ENCODE measurements at regions not wholly inside any gene's neighbourhood (a gene's known extent, or its start where the extent isn't known, plus 50 kb on each side); places are given as distances from the start of the nearest gene placed in this dataset.

GRCh38 chr3:46105306-46105919, 78.1 kb upstream of the XCR1 start:
- Histone ChIP-seq H3K56ac (ENCODE audit: low read length) (no peak overlapping the region), H3K79me2 (ENCODE audit: control insufficient read depth, insufficient read depth, low read length) (no peaks in the 10 kb centered on the region), H3K27ac (ENCODE audit: low read depth, low read length) (no peak overlapping the region), H3K9ac (ENCODE audit: low read length) (no peak overlapping the region), H3K18ac (ENCODE audit: low read length) (no peak overlapping the region), H3K36me3 (ENCODE audit: control insufficient read depth, insufficient read depth, low read length) (no peaks in the 10 kb centered on the region), H2BK5ac (ENCODE audit: low read length) (no peak overlapping the region), H3K79me1 (ENCODE audit: low read length) (no peaks in the 10 kb centered on the region), H2BK120ac (ENCODE audit: low read depth, low read length) (no peak overlapping the region), H3K27me3 (ENCODE audit: insufficient read depth, low read length, poor library complexity) (no peaks in the 10 kb centered on the region), H2BK15ac (replicated peaks; ENCODE audit: low read depth) (no peak overlapping the region), H3K4me3 (ENCODE audit: low read length) (no peak overlapping the region), H4K8ac (ENCODE audit: low read depth, low read length) (no peak overlapping the region), H3K23ac (ENCODE audit: low read length) (no peak overlapping the region), H3K4me2 (ENCODE audit: low read length) (no peak overlapping the region), H3K4ac (ENCODE audit: low read depth, low read length) (no peak overlapping the region), H4K5ac (ENCODE audit: low read length) (no peak overlapping the region), H2AK5ac (ENCODE audit: low read length) (no peak overlapping the region), H3K4me1 (ENCODE audit: control insufficient read depth, low read depth, low read length) (no peaks in the 10 kb centered on the region)
- WGBS (ENCODE audit: extremely low coverage, insufficient coverage, low lambda C conversion rate), result 100% methylated on average over 3 of the region's 4 CpGs
- no peak for DNase-seq

- H2AK5ac ChIP-seq (ENCODE audit: low read length), result no peak overlapping the region
Observed at GRCh38 chr3:46104706-46105105, 77.4 kb upstream of the XCR1 start.

GRCh38 chr3:46102780-46103130, 75.5 kb upstream of the XCR1 start:
- Histone ChIP-seq H3K4me1 (ENCODE audit: control insufficient read depth, low read depth, low read length) (no peaks in the 10 kb centered on the region), H3K9ac (ENCODE audit: low read length) (no peak overlapping the region), H3K36me3 (ENCODE audit: control insufficient read depth, insufficient read depth, low read length) (no peaks in the 10 kb centered on the region), H3K79me2 (ENCODE audit: control insufficient read depth, insufficient read depth, low read length) (no peaks in the 10 kb centered on the region), H3K4me3 (ENCODE audit: low read length) (no peak overlapping the region), H3K27ac (ENCODE audit: low read depth, low read length) (no peak overlapping the region), H3K79me1 (ENCODE audit: low read length) (no peaks in the 10 kb centered on the region), H3K23ac (ENCODE audit: low read length) (no peak overlapping the region), H2AK5ac (ENCODE audit: low read length) (no peak overlapping the region), H4K8ac (ENCODE audit: low read depth, low read length) (no peak overlapping the region), H3K27me3 (ENCODE audit: insufficient read depth, low read length, poor library complexity) (no peaks in the 10 kb centered on the region), H3K56ac (ENCODE audit: low read length) (no peak overlapping the region), H3K18ac (ENCODE audit: low read length) (no peak overlapping the region), H2BK15ac (replicated peaks; ENCODE audit: low read depth) (no peak overlapping the region), H3K4me2 (ENCODE audit: low read length) (no peak overlapping the region), H2BK5ac (ENCODE audit: low read length) (no peak overlapping the region), H4K5ac (ENCODE audit: low read length) (no peak overlapping the region), H2BK120ac (ENCODE audit: low read depth, low read length) (no peak overlapping the region), H3K4ac (ENCODE audit: low read depth, low read length) (no peak overlapping the region)
- DNase-seq, result no peak

More at GRCh38 chr3:46104706-46105105, 77.4 kb upstream of the XCR1 start:
- Histone ChIP-seq H3K9ac (ENCODE audit: low read length) (no peak overlapping the region), H3K36me3 (ENCODE audit: control insufficient read depth, insufficient read depth, low read length) (no peaks in the 10 kb centered on the region), H3K4ac (ENCODE audit: low read depth, low read length) (no peak overlapping the region), H3K56ac (ENCODE audit: low read length) (no peak overlapping the region), H3K27me3 (ENCODE audit: insufficient read depth, low read length, poor library complexity) (no peaks in the 10 kb centered on the region), H2BK120ac (ENCODE audit: low read depth, low read length) (no peak overlapping the region), H2BK5ac (ENCODE audit: low read length) (no peak overlapping the region), H4K5ac (ENCODE audit: low read length) (no peak overlapping the region), H3K79me2 (ENCODE audit: control insufficient read depth, insufficient read depth, low read length) (no peaks in the 10 kb centered on the region), H3K18ac (ENCODE audit: low read length) (no peak overlapping the region), H3K27ac (ENCODE audit: low read depth, low read length) (no peak overlapping the region), H3K23ac (ENCODE audit: low read length) (no peak overlapping the region), H3K4me2 (ENCODE audit: low read length) (no peak overlapping the region), H3K4me1 (ENCODE audit: control insufficient read depth, low read depth, low read length) (no peaks in the 10 kb centered on the region), H3K4me3 (ENCODE audit: low read length) (no peak overlapping the region), H2BK15ac (replicated peaks; ENCODE audit: low read depth) (no peak overlapping the region), H4K8ac (ENCODE audit: low read depth, low read length) (no peak overlapping the region), H3K79me1 (ENCODE audit: low read length) (no peaks in the 10 kb centered on the region)
- no CpG with 5 or more reads among the region's 1 CpG for WGBS (ENCODE audit: extremely low coverage, insufficient coverage, low lambda C conversion rate)
- no peak for DNase-seq

GRCh38 chr3:46102059-46102779, 74.9 kb upstream of the XCR1 start:
- no CpG with 5 or more reads among the region's 2 CpGs for WGBS (ENCODE audit: extremely low coverage, insufficient coverage, low lambda C conversion rate)

GRCh38 chr3:46100812-46101211, 73.5 kb upstream of the XCR1 start:
- no peak overlapping the region for H3K56ac ChIP-seq (ENCODE audit: low read length)
- no peak overlapping the region for H4K8ac ChIP-seq (ENCODE audit: low read depth, low read length)
- no peaks in the 10 kb centered on the region for H3K79me2 ChIP-seq (ENCODE audit: control insufficient read depth, insufficient read depth, low read length)
- no peaks in the 10 kb centered on the region for H3K36me3 ChIP-seq (ENCODE audit: control insufficient read depth, insufficient read depth, low read length)
- H2BK5ac ChIP-seq (ENCODE audit: low read length), result no peak overlapping the region
- H2BK15ac ChIP-seq (replicated peaks; ENCODE audit: low read depth), result no peak overlapping the region
- no CpG with 5 or more reads among the region's 2 CpGs for WGBS (ENCODE audit: extremely low coverage, insufficient coverage, low lambda C conversion rate)
- H2AK5ac ChIP-seq (ENCODE audit: low read length), result no peak overlapping the region
- no peak overlapping the region for H3K23ac ChIP-seq (ENCODE audit: low read length)
- no peaks in the 10 kb centered on the region for H3K4me1 ChIP-seq (ENCODE audit: control insufficient read depth, low read depth, low read length)
- no peak for DNase-seq
- no peak overlapping the region for H2BK120ac ChIP-seq (ENCODE audit: low read depth, low read length)
- H4K5ac ChIP-seq (ENCODE audit: low read length), result no peak overlapping the region
- no peak overlapping the region for H3K4me2 ChIP-seq (ENCODE audit: low read length)
- H3K27ac ChIP-seq (ENCODE audit: low read depth, low read length), result no peak overlapping the region
- H3K18ac ChIP-seq (ENCODE audit: low read length), result no peak overlapping the region
- no peak overlapping the region for H3K4me3 ChIP-seq (ENCODE audit: low read length)
- no peak overlapping the region for H3K9ac ChIP-seq (ENCODE audit: low read length)
- H3K27me3 ChIP-seq (ENCODE audit: insufficient read depth, low read length, poor library complexity), result no peaks in the 10 kb centered on the region
- no peaks in the 10 kb centered on the region for H3K79me1 ChIP-seq (ENCODE audit: low read length)
- H3K4ac ChIP-seq (ENCODE audit: low read depth, low read length), result no peak overlapping the region

More at GRCh38 chr3:46102059-46102779, 74.9 kb upstream of the XCR1 start:
- Histone ChIP-seq H2BK5ac (ENCODE audit: low read length) (no peak overlapping the region), H3K4me2 (ENCODE audit: low read length) (no peak overlapping the region), H3K27ac (ENCODE audit: low read depth, low read length) (no peak overlapping the region), H2BK120ac (ENCODE audit: low read depth, low read length) (no peak overlapping the region), H2AK5ac (ENCODE audit: low read length) (no peak overlapping the region), H4K8ac (ENCODE audit: low read depth, low read length) (no peak overlapping the region), H3K4me1 (ENCODE audit: control insufficient read depth, low read depth, low read length) (no peaks in the 10 kb centered on the region), H3K9ac (ENCODE audit: low read length) (no peak overlapping the region), H3K18ac (ENCODE audit: low read length) (no peak overlapping the region), H3K56ac (ENCODE audit: low read length) (no peak overlapping the region), H3K79me2 (ENCODE audit: control insufficient read depth, insufficient read depth, low read length) (no peaks in the 10 kb centered on the region), H3K4ac (ENCODE audit: low read depth, low read length) (no peak overlapping the region), H3K79me1 (ENCODE audit: low read length) (no peaks in the 10 kb centered on the region), H2BK15ac (replicated peaks; ENCODE audit: low read depth) (no peak overlapping the region), H3K27me3 (ENCODE audit: insufficient read depth, low read length, poor library complexity) (no peaks in the 10 kb centered on the region), H4K5ac (ENCODE audit: low read length) (no peak overlapping the region), H3K4me3 (ENCODE audit: low read length) (no peak overlapping the region), H3K36me3 (ENCODE audit: control insufficient read depth, insufficient read depth, low read length) (no peaks in the 10 kb centered on the region), H3K23ac (ENCODE audit: low read length) (no peak overlapping the region)
- no peak for DNase-seq

GRCh38 chr3:46098319-46098761, 71.1 kb upstream of the XCR1 start:
- H3K4ac ChIP-seq (ENCODE audit: low read depth, low read length), result no peak overlapping the region
- no peak overlapping the region for H4K5ac ChIP-seq (ENCODE audit: low read length)
- no peak overlapping the region for H2BK5ac ChIP-seq (ENCODE audit: low read length)
- H3K4me2 ChIP-seq (ENCODE audit: low read length), result no peak overlapping the region
- no peak overlapping the region for H3K56ac ChIP-seq (ENCODE audit: low read length)
- no peak overlapping the region for H3K4me3 ChIP-seq (ENCODE audit: low read length)
- no peak overlapping the region for H3K18ac ChIP-seq (ENCODE audit: low read length)
- no peaks in the 10 kb centered on the region for H3K79me2 ChIP-seq (ENCODE audit: control insufficient read depth, insufficient read depth, low read length)
- no peaks in the 10 kb centered on the region for H3K79me1 ChIP-seq (ENCODE audit: low read length)
- no peak overlapping the region for H4K8ac ChIP-seq (ENCODE audit: low read depth, low read length)
- no peak overlapping the region for H3K9ac ChIP-seq (ENCODE audit: low read length)
- H2BK120ac ChIP-seq (ENCODE audit: low read depth, low read length), result no peak overlapping the region
- no peak for DNase-seq
- WGBS (ENCODE audit: extremely low coverage, insufficient coverage, low lambda C conversion rate), result no CpG with 5 or more reads among the region's 2 CpGs
- H3K4me1 ChIP-seq (ENCODE audit: control insufficient read depth, low read depth, low read length), result no peaks in the 10 kb centered on the region
- H2BK15ac ChIP-seq (replicated peaks; ENCODE audit: low read depth), result no peak overlapping the region
- no peak overlapping the region for H3K27ac ChIP-seq (ENCODE audit: low read depth, low read length)
- H3K36me3 ChIP-seq (ENCODE audit: control insufficient read depth, insufficient read depth, low read length), result no peaks in the 10 kb centered on the region
- H3K27me3 ChIP-seq (ENCODE audit: insufficient read depth, low read length, poor library complexity), result no peaks in the 10 kb centered on the region
- H3K23ac ChIP-seq (ENCODE audit: low read length), result no peak overlapping the region
- H2AK5ac ChIP-seq (ENCODE audit: low read length), result no peak overlapping the region
